ENCODE measurements at regions not wholly inside any gene's neighbourhood (a gene's known extent, or its start where the extent isn't known, plus 50 kb on each side); places are given as distances from the start of the nearest gene placed in this dataset.

DNA sequence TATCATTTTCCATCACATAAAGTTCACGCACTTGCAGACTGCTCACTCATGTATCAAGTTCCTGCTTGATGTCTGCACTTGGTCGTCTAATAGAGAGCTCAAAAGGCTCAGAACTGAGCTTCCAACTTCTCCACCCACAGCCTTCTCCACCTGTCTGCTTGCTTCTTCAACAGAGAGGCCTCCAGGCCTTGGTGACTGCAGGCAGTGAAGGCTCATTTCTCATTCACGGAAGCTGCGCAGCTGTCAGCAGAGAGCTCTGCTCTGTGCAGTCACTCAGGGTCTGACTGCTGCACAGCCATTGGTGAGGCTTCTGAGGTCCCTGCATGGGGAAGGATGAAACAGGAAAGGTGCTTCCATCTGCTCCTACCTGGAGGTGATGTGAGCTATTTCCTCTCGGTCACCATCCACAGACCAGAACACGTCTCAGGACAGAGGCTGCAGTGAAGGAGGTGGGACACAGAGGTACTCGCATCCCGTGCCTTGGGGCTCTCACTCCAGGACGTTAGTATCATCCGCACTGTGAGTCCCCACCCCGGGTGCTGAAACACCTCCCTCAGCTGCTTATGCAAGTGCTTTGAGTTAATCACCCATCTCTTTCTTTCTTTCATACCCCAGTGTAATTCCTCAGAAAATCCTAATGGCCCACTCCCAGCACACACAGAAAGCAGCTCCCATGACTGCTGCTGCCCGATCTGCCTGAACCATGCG is 126.2 kb downstream of the TMEM18 start:
- TF ChIP-seq, protein P1, sequence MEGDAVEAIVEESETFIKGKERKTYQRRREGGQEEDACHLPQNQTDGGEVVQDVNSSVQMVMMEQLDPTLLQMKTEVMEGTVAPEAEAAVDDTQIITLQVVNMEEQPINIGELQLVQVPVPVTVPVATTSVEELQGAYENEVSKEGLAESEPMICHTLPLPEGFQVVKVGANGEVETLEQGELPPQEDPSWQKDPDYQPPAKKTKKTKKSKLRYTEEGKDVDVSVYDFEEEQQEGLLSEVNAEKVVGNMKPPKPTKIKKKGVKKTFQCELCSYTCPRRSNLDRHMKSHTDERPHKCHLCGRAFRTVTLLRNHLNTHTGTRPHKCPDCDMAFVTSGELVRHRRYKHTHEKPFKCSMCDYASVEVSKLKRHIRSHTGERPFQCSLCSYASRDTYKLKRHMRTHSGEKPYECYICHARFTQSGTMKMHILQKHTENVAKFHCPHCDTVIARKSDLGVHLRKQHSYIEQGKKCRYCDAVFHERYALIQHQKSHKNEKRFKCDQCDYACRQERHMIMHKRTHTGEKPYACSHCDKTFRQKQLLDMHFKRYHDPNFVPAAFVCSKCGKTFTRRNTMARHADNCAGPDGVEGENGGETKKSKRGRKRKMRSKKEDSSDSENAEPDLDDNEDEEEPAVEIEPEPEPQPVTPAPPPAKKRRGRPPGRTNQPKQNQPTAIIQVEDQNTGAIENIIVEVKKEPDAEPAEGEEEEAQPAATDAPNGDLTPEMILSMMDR (IDR thresholded peaks at IDR 0.05), result no peak
- TF ChIP-seq POLR2A (IDR thresholded peaks at IDR 0.05), result no peak
